PC-3 (cell line): ENCODE measurements at regions not wholly inside any gene's neighbourhood (a gene's known extent, or its start where the extent isn't known, plus 50 kb on each side); places are given as distances from the start of the nearest gene placed in this dataset.

ENCODE experiments used
- ATAC-seq: fragments of 200-7000 bp; cut with Tn5 transposase; 2 replicates; pipeline ENCODE4 v1.9.1; 2020; ENCODE audit warnings: mild to moderate bottlenecking, moderate library complexity
- BruUV-seq: library from RNA; stranded (reverse); fragments of 400-500 nt; replicated peaks from 2 replicates; lab custom pipeline; 2021; lab: Mats Ljungman, UMichigan
- CTCF ChIA-PET: fragments of 300-600 bp; sonication (Branson Sonifier 250); formaldehyde crosslinking; loops from one replicate; lab custom pipeline; 2022; ENCODE audit warnings: antibody characterized with exemption; lab: Charles Lee
- POLR2A ChIA-PET: fragments of 300-600 bp; sonication (Branson Sonifier 250); formaldehyde crosslinking; loops from one replicate; lab custom pipeline; 2022; ENCODE audit warnings: antibody characterized with exemption; ENCODE audit not compliant: unreplicated experiment; lab: Charles Lee
- DNase-seq: peaks from one replicate; pipeline ENCODE4 v3.0.0-alpha.2; 2015
- H2AFZ ChIP-seq: fragments of 300-600 bp; sonication (generic); 2 replicates; pipeline ENCODE4 v1.6.0; 2016; ENCODE audit warnings: antibody characterized with exemption, low read length
- H3F3A ChIP-seq: fragments of 300-600 bp; sonication (generic); one replicate; pipeline ENCODE4 v1.6.0; 2017; ENCODE audit warnings: antibody characterized with exemption, low read length, control low read depth, mild to moderate bottlenecking; ENCODE audit not compliant: unreplicated experiment
- H3K27ac ChIP-seq: fragments of 300-600 bp; sonication (generic); 2 replicates; pipeline ENCODE4 v1.5.1; 2016; ENCODE audit warnings: mild to moderate bottlenecking, low read length
- H3K27me3 ChIP-seq: fragments of 300-600 bp; sonication (generic); 2 replicates; pipeline ENCODE4 v1.6.1; 2016; ENCODE audit warnings: low read length, mixed read lengths
- H3K36me3 ChIP-seq: fragments of 300-600 bp; sonication (generic); 2 replicates; pipeline ENCODE4 v1.6.1; 2016; ENCODE audit warnings: low read depth, mixed run types, low read length, mixed read lengths
- H3K4me1 ChIP-seq: fragments of 300-600 bp; sonication (generic); 2 replicates; pipeline ENCODE4 v1.5.1; 2016; ENCODE audit warnings: low read length; ENCODE audit not compliant: insufficient read depth
- H3K4me2 ChIP-seq: fragments of 300-600 bp; sonication (generic); 2 replicates; pipeline ENCODE4 v1.6.0; 2016; ENCODE audit warnings: low read length
- H3K4me3 ChIP-seq: fragments of 300-600 bp; sonication (generic); 2 replicates; pipeline ENCODE4 v1.5.1; 2016; ENCODE audit warnings: mild to moderate bottlenecking, low read length, mixed read lengths
- H3K79me2 ChIP-seq: fragments of 300-600 bp; sonication (generic); 2 replicates; pipeline ENCODE4 v1.6.1; 2017; ENCODE audit warnings: low read length, mixed read lengths
- H3K9ac ChIP-seq: fragments of 300-600 bp; sonication (generic); 2 replicates; pipeline ENCODE4 v1.6.0; 2016; ENCODE audit warnings: mild to moderate bottlenecking, low read length
- H3K9me2 ChIP-seq: fragments of 300-600 bp; sonication (generic); replicated peaks from 2 replicates; pipeline ENCODE4 v1.6.1; 2016; ENCODE audit warnings: mixed run types, low read length, mixed read lengths
- H3K9me3 ChIP-seq: fragments of 300-600 bp; sonication (generic); 2 replicates; pipeline ENCODE4 v1.6.1; 2016; ENCODE audit warnings: low read length, mixed read lengths
- H4K20me1 ChIP-seq: fragments of 300-600 bp; sonication (generic); 2 replicates; pipeline ENCODE4 v1.6.1; 2016; ENCODE audit warnings: low read length, mixed read lengths
- CTCF ChIP-seq: fragments of 300-600 bp; sonication (generic); conservative IDR thresholded peaks from 2 replicates; pipeline ENCODE4 v1.5.1; 2017; ENCODE audit warnings: antibody characterized with exemption, low read depth, mild to moderate bottlenecking, low read length
- EZH2 ChIP-seq: fragments of 300-600 bp; sonication (generic); IDR thresholded peaks from one replicate; pipeline ENCODE4 v1.6.1; 2017; ENCODE audit warnings: antibody characterized with exemption, mild to moderate bottlenecking, low read length; ENCODE audit not compliant: unreplicated experiment
- EZH2phosphoT487 ChIP-seq: fragments of 300-600 bp; sonication (generic); IDR thresholded peaks from 2 replicates; pipeline ENCODE4 v1.6.1; 2018; ENCODE audit warnings: mild to moderate bottlenecking, antibody characterized with exemption, low read length, borderline replicate concordance
- intact Hi-C: fragments of 100-400 bp; cut with micrococcal nuclease; formaldehyde crosslinking; loops from 2 replicates; pipeline ENCODE4 v1.9.0; 2023

DNA sequence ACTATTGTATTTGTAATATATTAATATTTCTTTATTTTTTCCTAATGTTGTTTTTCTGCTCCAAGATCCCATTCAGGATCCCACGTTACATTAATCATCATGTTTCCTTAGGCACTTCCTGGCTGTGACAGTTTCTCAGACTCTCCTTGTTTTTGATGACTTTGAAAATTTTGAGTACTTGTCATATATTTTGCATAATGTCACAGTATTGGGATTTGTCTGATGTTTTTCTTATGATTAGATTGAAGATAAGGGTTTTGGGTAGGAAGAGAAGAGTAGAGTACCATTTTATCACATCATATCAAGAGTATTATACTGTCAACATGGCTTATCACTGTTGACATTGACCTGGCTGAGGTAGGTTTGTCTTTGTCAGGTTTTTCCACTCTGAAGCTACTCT lies 146.3 kb upstream of the TPK1 start:
- CTCF ChIA-PET, result no interaction called here
- Histone ChIP-seq H3K9me2 (no peaks in the 10 kb centered on the region), H2AFZ (no peak overlapping the region), H3K9me3 (no peaks in the 10 kb centered on the region), H3K4me3 (no peak overlapping the region), H4K20me1 (no peaks in the 10 kb centered on the region), H3K79me2 (no peaks in the 10 kb centered on the region), H3K4me2 (no peak overlapping the region), H3K9ac (no peak overlapping the region), H3K36me3 (no peaks in the 10 kb centered on the region), H3K4me1 (no peaks in the 10 kb centered on the region), H3F3A (no peaks in the 10 kb centered on the region), H3K27me3 (no peaks in the 10 kb centered on the region), H3K27ac (no peak overlapping the region)
- no TSS peak for BruUV-seq
- intact Hi-C loops, result no loop called here
- no peak for ATAC-seq
- no peak for TF ChIP-seq CTCF
- TF ChIP-seq EZH2phosphoT487, result no peak
- no peak for TF ChIP-seq EZH2
- POLR2A ChIA-PET, result no interaction called here
- no peak for DNase-seq

DNA sequence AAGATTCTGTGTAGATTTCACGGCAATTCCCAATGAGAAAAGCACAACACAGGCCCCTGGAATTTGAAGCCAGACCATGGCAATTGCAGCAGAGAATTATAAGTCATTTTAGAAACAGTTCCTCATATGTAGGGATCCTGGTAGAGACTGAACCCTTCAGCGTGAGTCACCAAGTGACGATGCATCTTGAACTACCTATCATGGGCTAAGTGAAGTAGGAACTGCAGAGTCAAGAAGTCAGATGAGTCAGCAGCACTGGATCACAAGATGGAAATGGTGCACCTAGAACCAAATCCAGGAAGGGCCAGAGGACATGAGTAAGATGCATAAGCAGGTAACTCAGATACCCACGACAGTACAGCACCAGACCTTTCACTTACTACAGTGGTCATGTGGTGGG lies 140.0 kb upstream of the TPK1 start:
- Histone ChIP-seq H3K27me3 (peaks cover 16% of the 10 kb centered on the region; the same call in 1 of the 2 replicates), H3K4me2 (no peak overlapping the region), H3F3A (no peaks in the 10 kb centered on the region), H3K9me3 (no peaks in the 10 kb centered on the region), H3K36me3 (no peaks in the 10 kb centered on the region), H3K79me2 (no peaks in the 10 kb centered on the region), H3K4me3 (no peak overlapping the region), H2AFZ (no peak overlapping the region), H3K9me2 (no peaks in the 10 kb centered on the region), H3K9ac (no peak overlapping the region), H4K20me1 (no peaks in the 10 kb centered on the region), H3K4me1 (no peaks in the 10 kb centered on the region), H3K27ac (no peak overlapping the region)
- DNase-seq, result no peak
- ChIA-PET CTCF (no interaction called here), POLR2A (no interaction called here)
- ATAC-seq, result no peak
- intact Hi-C loops, result no loop called here
- BruUV-seq, result no TSS peak
- TF ChIP-seq EZH2phosphoT487 (no peak), EZH2 (no peak), CTCF (no peak)

DNA sequence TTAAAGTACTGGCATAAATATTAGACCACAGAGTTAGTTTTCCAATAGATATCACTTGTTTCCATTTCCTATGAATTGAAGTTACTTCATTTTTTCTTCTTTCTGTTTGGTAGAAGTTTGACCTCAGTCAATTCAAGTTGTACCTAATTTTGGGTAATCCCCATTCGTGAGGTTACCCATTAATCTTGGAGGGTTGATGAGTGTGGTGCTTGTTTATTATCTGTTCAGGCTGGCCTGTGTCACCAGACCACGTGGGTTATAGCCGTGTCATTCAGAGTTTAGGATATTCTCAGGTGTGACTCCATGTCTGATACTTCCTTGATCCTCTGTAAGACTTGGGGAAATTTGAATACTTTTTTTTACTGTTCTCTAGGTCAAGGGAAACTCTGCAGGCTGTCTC lies 133.9 kb upstream of the TPK1 start:
- Histone ChIP-seq H3K27me3 (peaks cover 31% of the 10 kb centered on the region; the same call in 1 of the 2 replicates), H3K36me3 (no peaks in the 10 kb centered on the region), H3K79me2 (no peaks in the 10 kb centered on the region), H3K4me2 (no peak overlapping the region), H2AFZ (no peak overlapping the region), H3K27ac (no peak overlapping the region), H3F3A (no peaks in the 10 kb centered on the region), H4K20me1 (no peaks in the 10 kb centered on the region), H3K9me2 (no peaks in the 10 kb centered on the region), H3K4me3 (no peak overlapping the region), H3K4me1 (no peaks in the 10 kb centered on the region), H3K9me3 (no peaks in the 10 kb centered on the region), H3K9ac (no peak overlapping the region)
- POLR2A ChIA-PET, result no interaction called here
- intact Hi-C loops, result no loop called here
- CTCF ChIA-PET, result no interaction called here
- no TSS peak for BruUV-seq
- DNase-seq (no peak), ATAC-seq (no peak)
- TF ChIP-seq EZH2phosphoT487 (no peak), EZH2 (no peak), CTCF (no peak)
